ENCODE measurements at regions not wholly inside any gene's neighbourhood (a gene's known extent, or its start where the extent isn't known, plus 50 kb on each side); places are given as distances from the start of the nearest gene placed in this dataset.

- no peaks in the 10 kb centered on the region for H3K4me1 Mint-ChIP-seq
- H3K4me3 Mint-ChIP-seq, result no peak overlapping the region
- H3K27me3 Mint-ChIP-seq (ENCODE audit: low read depth), result no peaks in the 10 kb centered on the region; the same call in 1 of the 2 replicates
- TF ChIP-seq PRDM15 (CRISPR knock-in tag; IDR thresholded peaks at IDR 0.05), result no peak
- TF ChIP-seq ZNF138 (CRISPR knock-in tag; conservative IDR thresholded peaks at IDR 0.05), result no peak
- TF ChIP-seq ZNF671 (CRISPR knock-in tag; IDR thresholded peaks at IDR 0.05), result no peak
- no peak for TF ChIP-seq SOX15 (CRISPR knock-in tag; IDR thresholded peaks at IDR 0.05)
- no peak for TF ChIP-seq IRF1 (CRISPR knock-in tag; IDR thresholded peaks at IDR 0.05)
- TF ChIP-seq HMGA2 (CRISPR knock-in tag; IDR thresholded peaks at IDR 0.05), result no peak
- TF ChIP-seq ZNF396 (CRISPR knock-in tag; IDR thresholded peaks at IDR 0.05; ENCODE audit: borderline replicate concordance), result no peak
- ChIA-PET CTCF (interaction anchor here (1.3 to 2.3 kb wide), 2 partner anchors 40 to 156 kb away, joined by 4 to 15 read pairs; no protein-coding TSS in a partner anchor), POLR2A (no interaction called here)
- H3K36me3 Mint-ChIP-seq, result no peaks in the 10 kb centered on the region
- no peaks in the 10 kb centered on the region for H3K9me3 Mint-ChIP-seq
- ATAC-seq (no peak), DNase-seq (ENCODE audit: low spot score) (no peak)
- H3K27ac Mint-ChIP-seq, result no peak overlapping the region
Observed at GRCh38 chr3:17801131-17801530, 58.7 kb upstream of the TBC1D5 start.

- H3K27ac Mint-ChIP-seq, result no peak overlapping the region
- H3K9me3 Mint-ChIP-seq, result no peaks in the 10 kb centered on the region
- H3K4me3 Mint-ChIP-seq, result no peak overlapping the region
- H3K36me3 Mint-ChIP-seq, result no peaks in the 10 kb centered on the region
- ATAC-seq (no peak), DNase-seq (ENCODE audit: low spot score) (no peak)
- no peak for TF ChIP-seq ZMAT4 (CRISPR knock-in tag; IDR thresholded peaks at IDR 0.05)
- no peak for TF ChIP-seq ETV6 (CRISPR knock-in tag; IDR thresholded peaks at IDR 0.05)
- TF ChIP-seq SMAD3 (CRISPR knock-in tag; IDR thresholded peaks at IDR 0.05; ENCODE audit: borderline replicate concordance), result no peak
- TF ChIP-seq ATF6 (CRISPR knock-in tag; IDR thresholded peaks at IDR 0.05), result no peak
- no peak for TF ChIP-seq ZNF121 (CRISPR knock-in tag; IDR thresholded peaks at IDR 0.05)
- no peak for TF ChIP-seq HMGA2 (CRISPR knock-in tag; IDR thresholded peaks at IDR 0.05)
- no peak for TF ChIP-seq FOXP1 (CRISPR knock-in tag; IDR thresholded peaks at IDR 0.05; ENCODE audit: borderline replicate concordance)
- TF ChIP-seq ZNF671 (CRISPR knock-in tag; IDR thresholded peaks at IDR 0.05), result no peak
- no peak for TF ChIP-seq NFE2L1 (CRISPR knock-in tag; IDR thresholded peaks at IDR 0.05)
- no peak for TF ChIP-seq RORB (CRISPR knock-in tag; IDR thresholded peaks at IDR 0.05)
- no peak for TF ChIP-seq ZNF281 (CRISPR knock-in tag; IDR thresholded peaks at IDR 0.05)
- TF ChIP-seq NFYB (CRISPR knock-in tag; conservative IDR thresholded peaks at IDR 0.05; ENCODE audit: low read depth), result no peak
- ChIA-PET CTCF (interaction anchor here (1.3 to 2.3 kb wide), 2 partner anchors 41 to 155 kb away, joined by 4 to 15 read pairs; no protein-coding TSS in a partner anchor), POLR2A (interaction anchor here (0.6 kb wide), 1 partner anchor 218 kb away, joined by 4 read pairs; no protein-coding TSS in a partner anchor)
- no peaks in the 10 kb centered on the region; the same call in 1 of the 2 replicates for H3K27me3 Mint-ChIP-seq (ENCODE audit: low read depth)
- H3K4me1 Mint-ChIP-seq, result no peaks in the 10 kb centered on the region
Observed at GRCh38 chr3:17800232-17800631, 57.8 kb upstream of the TBC1D5 start.

All from WTC11 (cell line).